NCI-H2107 (cell line): ENCODE measurements at regions not wholly inside any gene's neighbourhood (a gene's known extent, or its start where the extent isn't known, plus 50 kb on each side); places are given as distances from the start of the nearest gene placed in this dataset.
"Not testable (repeated sequence)": the region's sequence is repeated elsewhere in the genome, so short reads cannot be mapped to it uniquely, and the experiment has no call there.

ENCODE experiments used
- DNase-seq: peaks from one replicate; lab custom pipeline; 2025; lab: John Stamatoyannopoulos, UW

GRCh38 chr16:22625967-22626366, 115.3 kb downstream of the NPIPB5 start:
- no peak for DNase-seq

- no peak for DNase-seq
Observed at GRCh38 chr16:22627043-22627442, 116.4 kb downstream of the NPIPB5 start.

GRCh38 chr16:22628994-22629393, 118.3 kb downstream of the NPIPB5 start:
- DNase-seq, result no peak

GRCh38 chr16:22630242-22630641, 119.6 kb downstream of the NPIPB5 start:
- DNase-seq, result no peak

- no peak for DNase-seq
Observed at GRCh38 chr16:22631264-22631663, 120.6 kb downstream of the NPIPB5 start.

- no peak for DNase-seq
Observed at GRCh38 chr16:22632606-22633005, 121.9 kb downstream of the NPIPB5 start.

- DNase-seq, result no peak
Observed at GRCh38 chr16:22633280-22633679, 122.6 kb downstream of the NPIPB5 start.

GRCh38 chr16:22633799-22634198, 123.1 kb downstream of the NPIPB5 start:
- no peak for DNase-seq

- no peak for DNase-seq
Observed at GRCh38 chr16:22634954-22635353, 124.3 kb downstream of the NPIPB5 start.

GRCh38 chr16:22635357-22635761, 124.7 kb downstream of the NPIPB5 start:
- DNase-seq, result no peak

GRCh38 chr16:22635801-22636200, 125.1 kb downstream of the NPIPB5 start:
- no peak for DNase-seq

- DNase-seq, result no peak
Observed at GRCh38 chr16:22638393-22639206, 127.9 kb downstream of the NPIPB5 start.

- no peak for DNase-seq
Observed at GRCh38 chr16:22641131-22641628, 130.5 kb downstream of the NPIPB5 start.

GRCh38 chr16:22642416-22643088, 131.9 kb downstream of the NPIPB5 start:
- DNase-seq, result no peak

- DNase-seq, result not testable (repeated sequence)
Observed at GRCh38 chr16:22643203-22643602, 132.5 kb downstream of the NPIPB5 start.

GRCh38 chr16:22643886-22644285, 133.2 kb downstream of the NPIPB5 start:
- DNase-seq, result no peak

GRCh38 chr16:22645868-22646267, 135.2 kb downstream of the NPIPB5 start:
- DNase-seq, result no peak

- no peak for DNase-seq
Observed at GRCh38 chr16:22646948-22647556, 136.4 kb downstream of the NPIPB5 start.

GRCh38 chr16:22648141-22648540, 137.4 kb downstream of the NPIPB5 start:
- DNase-seq, result no peak

GRCh38 chr16:22648941-22649340, 138.2 kb downstream of the NPIPB5 start:
- no peak for DNase-seq

GRCh38 chr16:22651111-22651817, 140.6 kb downstream of the NPIPB5 start:
- DNase-seq, result not testable (repeated sequence)

GRCh38 chr16:22652463-22652845, 141.8 kb downstream of the NPIPB5 start:
- no peak for DNase-seq
